CD14-positive monocyte (primary cell): ENCODE measurements at regions not wholly inside any gene's neighbourhood (a gene's known extent, or its start where the extent isn't known, plus 50 kb on each side); places are given as distances from the start of the nearest gene placed in this dataset.
"Not testable (repeated sequence)": the region's sequence is repeated elsewhere in the genome, so short reads cannot be mapped to it uniquely, and the experiment has no call there.

Experiments used
- DNase-seq, 3 donors: peaks; one replicate each; pipeline ENCODE4 v3.0.0-alpha.2; 2011 to 2022
- H2AFZ ChIP-seq: 2 replicates; pipeline ENCODE4 v1.6.0; 2012; ENCODE audit warnings: mild to moderate bottlenecking, low read depth, low read length, inconsistent platforms; ENCODE audit not compliant: insufficient read depth, poor library complexity, severe bottlenecking
- H3K27ac ChIP-seq, 2 donors: 1 replicate in 1 of 2; 2 replicates in 1 of 2; pipeline ENCODE4 v1.5.1; 2012 to 2013; ENCODE audit warnings: low read length in 2 of 2, control low read depth in 1 of 2, inconsistent platforms in 1 of 2, low read depth in 1 of 2, mild to moderate bottlenecking in 1 of 2
- H3K27me3 ChIP-seq, 2 donors: one replicate each; pipeline versions ENCODE4 v1.6.0 to v1.6.1; 2011 to 2013; ENCODE audit warnings: low read length in 2 of 2; ENCODE audit not compliant: control insufficient read depth in 2 of 2, insufficient read depth in 2 of 2
- H3K36me3 ChIP-seq, 2 donors: replicated peaks in 1 of 2; 1 replicate in 1 of 2; 2 replicates in 1 of 2; pipeline versions ENCODE4 v1.5.1 to v1.6.1; 2012 to 2013; ENCODE audit warnings: low read length in 2 of 2, control low read depth in 1 of 2, inconsistent platforms in 1 of 2, mild to moderate bottlenecking in 1 of 2; ENCODE audit not compliant: insufficient read depth in 2 of 2, control insufficient read depth in 1 of 2
- H3K4me1 ChIP-seq, 2 donors: 1 replicate in 1 of 2; 2 replicates in 1 of 2; pipeline versions ENCODE4 v1.5.1 to v1.6.1; 2012 to 2013; ENCODE audit warnings: low read length in 2 of 2, control low read depth in 1 of 2, inconsistent platforms in 1 of 2, mild to moderate bottlenecking in 1 of 2, moderate library complexity in 1 of 2; ENCODE audit not compliant: insufficient read depth in 2 of 2, control insufficient read depth in 1 of 2
- H3K4me2 ChIP-seq: replicated peaks from 2 replicates; pipeline ENCODE3; 2012; ENCODE audit warnings: low read length, moderate library complexity, mild to moderate bottlenecking; ENCODE audit not compliant: poor library complexity, severe bottlenecking; ENCODE audit errors: extremely low read depth
- H3K4me3 ChIP-seq, 3 experiments: fragments of 200-600 bp in 1 of 3; sonication (generic) in 1 of 3; replicated peaks in 1 of 3; 1 replicate in 2 of 3; 2 replicates in 1 of 3; pipeline ENCODE4 v1.5.1; 2011 to 2013; ENCODE audit warnings: low read length in 3 of 3, mild to moderate bottlenecking in 3 of 3, control low read depth in 2 of 3, low read depth in 2 of 3, inconsistent platforms in 1 of 3, moderate library complexity in 1 of 3
- H3K79me2 ChIP-seq: 2 replicates; pipeline ENCODE4 v1.6.0; 2012; ENCODE audit warnings: mild to moderate bottlenecking, control low read depth, inconsistent platforms, low read length, moderate library complexity; ENCODE audit not compliant: insufficient read depth
- H3K9ac ChIP-seq: 2 replicates; pipeline ENCODE4 v1.6.0; 2017; ENCODE audit warnings: low read length, mild to moderate bottlenecking; ENCODE audit not compliant: insufficient read depth, poor library complexity, severe bottlenecking
- H3K9me3 ChIP-seq, 2 donors: replicated peaks in 1 of 2; 1 replicate in 1 of 2; 2 replicates in 1 of 2; pipeline versions ENCODE4 v1.5.1 to v1.6.1; 2012 to 2013; ENCODE audit warnings: low read length in 2 of 2, control low read depth in 1 of 2; ENCODE audit not compliant: control insufficient read depth in 1 of 2, insufficient read depth in 1 of 2
- H4K20me1 ChIP-seq: 2 replicates; pipeline ENCODE4 v1.6.0; 2012; ENCODE audit warnings: mild to moderate bottlenecking, low read length, control low read depth, moderate library complexity; ENCODE audit not compliant: insufficient read depth
- H3K27ac Mint-ChIP-seq, 7 donors: one replicate each; pipeline ENCODE4 v1.8.0; 2020; ENCODE audit warnings: mild to moderate bottlenecking in 7 of 7, mixed read lengths in 7 of 7, moderate library complexity in 6 of 7, inconsistent platforms in 2 of 7
- H3K27me3 Mint-ChIP-seq, 3 donors: one replicate each; pipeline ENCODE4 v1.8.0; 2021 to 2022; ENCODE audit warnings: low read depth in 3 of 3, mild to moderate bottlenecking in 3 of 3, mixed read lengths in 3 of 3, moderate library complexity in 3 of 3, inconsistent platforms in 1 of 3
- H3K36me3 Mint-ChIP-seq, 2 donors: one replicate each; pipeline ENCODE4 v1.8.0; 2020; ENCODE audit warnings: mixed read lengths in 2 of 2, inconsistent platforms in 1 of 2, mild to moderate bottlenecking in 1 of 2
- H3K4me1 Mint-ChIP-seq: one replicate; pipeline ENCODE4 v1.8.0; 2020; ENCODE audit warnings: mild to moderate bottlenecking, mixed read lengths
- H3K4me3 Mint-ChIP-seq, 2 donors: one replicate each; pipeline ENCODE4 v1.8.0; 2020; ENCODE audit warnings: mild to moderate bottlenecking in 2 of 2, mixed read lengths in 2 of 2, moderate library complexity in 1 of 2
- H3K9me3 Mint-ChIP-seq, 7 donors: one replicate each; pipeline ENCODE4 v1.8.0; 2020 to 2022; ENCODE audit warnings: mixed read lengths in 7 of 7, mild to moderate bottlenecking in 6 of 7, moderate library complexity in 6 of 7, inconsistent platforms in 2 of 7
- CTCF ChIP-seq: fragments of 200-600 bp; IDR thresholded peaks from one replicate; pipeline ENCODE4 v1.8.0; 2022; ENCODE audit warnings: antibody characterized with exemption, mild to moderate bottlenecking
- WGBS: methylation state at CpG from one replicate; pipeline ENCODE4 v1.1.5; 2013; ENCODE audit warnings: missing lambda C conversion rate; ENCODE audit not compliant: insufficient coverage; 5-methylcytosine and 5-hydroxymethylcytosine counted together
- intact Hi-C, 2 donors: fragments of 100-400 bp; cut with micrococcal nuclease; formaldehyde crosslinking; loops; one replicate each; pipeline versions ENCODE4 v1.15.0 to v1.15.1; 2023

GRCh38 chr9:65444943-65445342 is 159.9 kb upstream of the FOXD4L5 start:
- H3K4me3 Mint-ChIP-seq = no peak overlapping the region
- Histone ChIP-seq H3K27me3 (no peaks in the 10 kb centered on the region), H3K4me2 (no peak overlapping the region), H3K79me2 (no peaks in the 10 kb centered on the region), H4K20me1 (no peaks in the 10 kb centered on the region), H3K9me3 (peaks cover 25 to 43% of the 10 kb centered on the region in 2 donors), H3K4me3 (no peak overlapping the region), H3K27ac (no peak overlapping the region), H2AFZ (no peak overlapping the region), H3K4me1 (no peaks in the 10 kb centered on the region), H3K9ac (no peak overlapping the region), H3K36me3 (no peaks in the 10 kb centered on the region)
- WGBS = 82% methylated on average over 7 of the region's 8 CpGs
- TF ChIP-seq CTCF = no peak
- no peaks in the 10 kb centered on the region for H3K36me3 Mint-ChIP-seq
- H3K27ac Mint-ChIP-seq = no peak overlapping the region
- H3K9me3 Mint-ChIP-seq = peaks cover 11 to 47% (median 21%) of the 10 kb centered on the region in 7 donors
- no peaks in the 10 kb centered on the region for H3K4me1 Mint-ChIP-seq
- intact Hi-C loops = no loop called here
- DNase-seq = no peak
- no peaks in the 10 kb centered on the region for H3K27me3 Mint-ChIP-seq

GRCh38 chr9:65442116-65442515 is 157.1 kb upstream of the FOXD4L5 start:
- DNase-seq, H2AFZ ChIP-seq, H3K79me2 ChIP-seq, H3K9ac ChIP-seq, H3K27me3 ChIP-seq, H3K4me1 Mint-ChIP-seq, intact Hi-C loops, H3K4me3 Mint-ChIP-seq, H3K36me3 ChIP-seq, H3K4me1 ChIP-seq, H3K27ac ChIP-seq, H3K27ac Mint-ChIP-seq, H3K27me3 Mint-ChIP-seq, H3K4me2 ChIP-seq, H3K36me3 Mint-ChIP-seq, H3K4me3 ChIP-seq, H4K20me1 ChIP-seq: not testable (repeated sequence)
- no CpG with 5 or more reads among the region's 12 CpGs for WGBS
- peaks cover 14 to 33% of the 10 kb centered on the region in 2 donors for H3K9me3 ChIP-seq
- H3K9me3 Mint-ChIP-seq = peaks cover 12 to 41% (median 16%) of the 10 kb centered on the region in 7 donors

GRCh38 chr9:65441324-65441920 is 156.4 kb upstream of the FOXD4L5 start:
- H3K9me3 Mint-ChIP-seq = peaks cover 10 to 35% (median 16%) of the 10 kb centered on the region in 7 donors
- H3K27me3 Mint-ChIP-seq, H4K20me1 ChIP-seq, H3K79me2 ChIP-seq, H3K36me3 Mint-ChIP-seq, H3K27ac ChIP-seq, H2AFZ ChIP-seq, H3K4me1 ChIP-seq, H3K9ac ChIP-seq, H3K27ac Mint-ChIP-seq, H3K36me3 ChIP-seq, H3K4me1 Mint-ChIP-seq, H3K4me2 ChIP-seq, H3K4me3 ChIP-seq, intact Hi-C loops, H3K27me3 ChIP-seq, H3K4me3 Mint-ChIP-seq, DNase-seq: not testable (repeated sequence)
- 85% methylated on average over 4 of the region's 10 CpGs for WGBS
- peaks cover 16 to 32% of the 10 kb centered on the region in 2 donors for H3K9me3 ChIP-seq
